KG1 (cell line): ENCODE measurements at regions not wholly inside any gene's neighbourhood (a gene's known extent, or its start where the extent isn't known, plus 50 kb on each side); places are given as distances from the start of the nearest gene placed in this dataset.

Experiments used
- DNase-seq: peaks from one replicate; lab custom pipeline; 2025; lab: John Stamatoyannopoulos, UW

GRCh38 chr7:36802459-36803135, 78.3 kb upstream of the AOAH start:
- DNase-seq, result no peak

- DNase-seq, result no peak
Observed at GRCh38 chr7:36796850-36797536, 72.7 kb upstream of the AOAH start.

GRCh38 chr7:36795451-36796021, 71.2 kb upstream of the AOAH start:
- no peak for DNase-seq

GRCh38 chr7:36794689-36795088, 70.4 kb upstream of the AOAH start:
- DNase-seq, result no peak

- no peak for DNase-seq
Observed at GRCh38 chr7:36792421-36792820, 68.1 kb upstream of the AOAH start.

- DNase-seq, result no peak
Observed at GRCh38 chr7:36790311-36790787, 66.1 kb upstream of the AOAH start.

GRCh38 chr7:36788825-36789470, 64.7 kb upstream of the AOAH start:
- no peak for DNase-seq

- DNase-seq, result no peak
Observed at GRCh38 chr7:36787933-36788378, 63.7 kb upstream of the AOAH start.

GRCh38 chr7:36784991-36785940, 61.0 kb upstream of the AOAH start:
- DNase-seq, result peak; percentile 79

- no peak for DNase-seq
Observed at GRCh38 chr7:36781011-36781738, 56.9 kb upstream of the AOAH start.

- no peak for DNase-seq
Observed at GRCh38 chr7:36777855-36778254, 53.6 kb upstream of the AOAH start.

GRCh38 chr7:36777062-36777461, 52.8 kb upstream of the AOAH start:
- peak; percentile 45 for DNase-seq

- peak; percentile 56 for DNase-seq
Observed at GRCh38 chr7:36775676-36776075, 51.4 kb upstream of the AOAH start.

- DNase-seq, result no peak
Observed at GRCh38 chr7:36775061-36775620, 50.8 kb upstream of the AOAH start.
